Endothelial cell (in vitro differentiated cells): ENCODE measurements at regions not wholly inside any gene's neighbourhood (a gene's known extent, or its start where the extent isn't known, plus 50 kb on each side); places are given as distances from the start of the nearest gene placed in this dataset.

ENCODE experiments used
- DNase-seq: peaks from one replicate; pipeline ENCODE4 v3.0.0; 2021; ENCODE audit warnings: low spot score
- H3K27ac Mint-ChIP-seq: one replicate; pipeline ENCODE4 v1.8.0; 2021; ENCODE audit warnings: mixed read lengths, inconsistent platforms; ENCODE audit not compliant: unreplicated experiment
- H3K27me3 Mint-ChIP-seq: one replicate; pipeline ENCODE4 v1.8.0; 2021; ENCODE audit warnings: mild to moderate bottlenecking, moderate library complexity, mixed read lengths, inconsistent platforms; ENCODE audit not compliant: unreplicated experiment
- H3K36me3 Mint-ChIP-seq: one replicate; pipeline ENCODE4 v1.8.0; 2021; ENCODE audit warnings: mild to moderate bottlenecking, low read depth, mixed read lengths, inconsistent platforms; ENCODE audit not compliant: unreplicated experiment
- H3K4me1 Mint-ChIP-seq: one replicate; pipeline ENCODE4 v1.8.0; 2021; ENCODE audit warnings: mild to moderate bottlenecking, mixed read lengths, inconsistent platforms; ENCODE audit not compliant: unreplicated experiment
- H3K4me3 Mint-ChIP-seq: one replicate; pipeline ENCODE4 v1.8.0; 2021; ENCODE audit warnings: mild to moderate bottlenecking, mixed read lengths, inconsistent platforms; ENCODE audit not compliant: unreplicated experiment
- H3K9me3 Mint-ChIP-seq: one replicate; pipeline ENCODE4 v1.8.0; 2021; ENCODE audit warnings: mixed read lengths, inconsistent platforms; ENCODE audit not compliant: unreplicated experiment
- CTCF ChIP-seq: fragments of 200-600 bp; sonication (generic); IDR thresholded peaks from one replicate; pipeline ENCODE4 v1.5.0; 2021; ENCODE audit warnings: antibody characterized with exemption; ENCODE audit not compliant: unreplicated experiment

GRCh38 chr17:55645361-55645760 is 77.3 kb downstream of the TMEM100 start:
- H3K27ac Mint-ChIP-seq, result no peak overlapping the region
- H3K4me3 Mint-ChIP-seq, result no peak overlapping the region
- no peaks in the 10 kb centered on the region for H3K9me3 Mint-ChIP-seq
- peaks cover 23% of the 10 kb centered on the region for H3K4me1 Mint-ChIP-seq
- no peak for DNase-seq
- peaks cover 4% of the 10 kb centered on the region for H3K36me3 Mint-ChIP-seq
- TF ChIP-seq CTCF, result no peak
- H3K27me3 Mint-ChIP-seq, result no peaks in the 10 kb centered on the region

- no peak for TF ChIP-seq CTCF
- peaks cover 23% of the 10 kb centered on the region for H3K4me1 Mint-ChIP-seq
- peaks cover 4% of the 10 kb centered on the region for H3K36me3 Mint-ChIP-seq
- no peak overlapping the region for H3K4me3 Mint-ChIP-seq
- DNase-seq, result no peak
- H3K9me3 Mint-ChIP-seq, result no peaks in the 10 kb centered on the region
- no peak overlapping the region for H3K27ac Mint-ChIP-seq
- H3K27me3 Mint-ChIP-seq, result no peaks in the 10 kb centered on the region
Measured at GRCh38 chr17:55644346-55644745, 78.3 kb downstream of the TMEM100 start.

GRCh38 chr17:55642741-55643140 is 79.9 kb downstream of the TMEM100 start:
- Mint-ChIP-seq H3K27me3 (no peaks in the 10 kb centered on the region), H3K4me1 (peaks cover 19% of the 10 kb centered on the region)

GRCh38 chr17:55641676-55642081 is 81.0 kb downstream of the TMEM100 start:
- peak; percentile 67 for TF ChIP-seq CTCF
- Mint-ChIP-seq H3K4me3 (no peak overlapping the region), H3K36me3 (peaks cover 4% of the 10 kb centered on the region), H3K4me1 (peaks cover 18% of the 10 kb centered on the region), H3K27ac (no peak overlapping the region), H3K9me3 (no peaks in the 10 kb centered on the region), H3K27me3 (no peaks in the 10 kb centered on the region)
- DNase-seq, result peak; percentile 66

More at GRCh38 chr17:55642741-55643140, 79.9 kb downstream of the TMEM100 start:
- H3K36me3 Mint-ChIP-seq, result peaks cover 4% of the 10 kb centered on the region
- no peak overlapping the region for H3K27ac Mint-ChIP-seq
- no peak overlapping the region for H3K4me3 Mint-ChIP-seq
- no peaks in the 10 kb centered on the region for H3K9me3 Mint-ChIP-seq
- no peak for TF ChIP-seq CTCF
- DNase-seq, result no peak

GRCh38 chr17:55639096-55639495 is 83.6 kb downstream of the TMEM100 start:
- no peaks in the 10 kb centered on the region for H3K9me3 Mint-ChIP-seq
- no peak overlapping the region for H3K4me3 Mint-ChIP-seq
- H3K27me3 Mint-ChIP-seq, result no peaks in the 10 kb centered on the region
- peaks cover 21% of the 10 kb centered on the region for H3K4me1 Mint-ChIP-seq
- no peak for TF ChIP-seq CTCF
- no peak overlapping the region for H3K27ac Mint-ChIP-seq
- no peak for DNase-seq
- peaks cover 4% of the 10 kb centered on the region for H3K36me3 Mint-ChIP-seq
